Activated naive CD8-positive, alpha-beta T cell (primary cell): ENCODE measurements at regions not wholly inside any gene's neighbourhood (a gene's known extent, or its start where the extent isn't known, plus 50 kb on each side); places are given as distances from the start of the nearest gene placed in this dataset.

Experiments
- H3K27ac Mint-ChIP-seq: one replicate; pipeline ENCODE4 v1.8.0; 2021; ENCODE audit warnings: mixed read lengths
- H3K27me3 Mint-ChIP-seq: one replicate; pipeline ENCODE4 v1.8.0; 2021; ENCODE audit warnings: mixed read lengths
- H3K36me3 Mint-ChIP-seq: one replicate; pipeline ENCODE4 v1.8.0; 2021; ENCODE audit warnings: mixed read lengths
- H3K4me1 Mint-ChIP-seq: one replicate; pipeline ENCODE4 v1.8.0; 2021; ENCODE audit warnings: low read depth, mixed read lengths
- H3K4me3 Mint-ChIP-seq: one replicate; pipeline ENCODE4 v1.8.0; 2021; ENCODE audit warnings: mild to moderate bottlenecking, mixed read lengths
- H3K9me3 Mint-ChIP-seq: one replicate; pipeline ENCODE4 v1.8.0; 2021; ENCODE audit warnings: low read depth, mixed read lengths

DNA sequence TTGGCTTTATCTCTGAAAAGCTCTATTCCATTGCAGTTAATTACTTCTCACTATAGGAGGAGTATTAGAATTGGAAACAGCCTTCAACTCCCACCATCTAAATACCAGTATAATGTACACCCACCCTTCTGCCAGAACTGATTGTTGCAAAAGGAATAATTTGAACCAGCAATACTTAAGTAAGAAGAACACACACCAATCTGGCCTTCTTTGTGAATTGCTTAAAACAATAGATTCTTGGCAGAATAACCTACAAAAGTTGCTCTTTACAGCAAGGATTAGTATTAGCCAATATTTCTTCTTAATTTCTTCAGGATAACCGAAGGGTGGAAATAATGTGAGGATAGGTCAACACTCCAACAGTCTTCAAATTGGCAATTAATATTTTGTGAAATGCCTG, 54.9 kb upstream of the ADAMTS5 start:
- H3K4me1 Mint-ChIP-seq = no peaks in the 10 kb centered on the region
- H3K27ac Mint-ChIP-seq = no peak overlapping the region
- H3K9me3 Mint-ChIP-seq = peaks cover 4% of the 10 kb centered on the region
- H3K36me3 Mint-ChIP-seq = no peaks in the 10 kb centered on the region
- H3K27me3 Mint-ChIP-seq = no peaks in the 10 kb centered on the region
- H3K4me3 Mint-ChIP-seq = no peak overlapping the region

DNA sequence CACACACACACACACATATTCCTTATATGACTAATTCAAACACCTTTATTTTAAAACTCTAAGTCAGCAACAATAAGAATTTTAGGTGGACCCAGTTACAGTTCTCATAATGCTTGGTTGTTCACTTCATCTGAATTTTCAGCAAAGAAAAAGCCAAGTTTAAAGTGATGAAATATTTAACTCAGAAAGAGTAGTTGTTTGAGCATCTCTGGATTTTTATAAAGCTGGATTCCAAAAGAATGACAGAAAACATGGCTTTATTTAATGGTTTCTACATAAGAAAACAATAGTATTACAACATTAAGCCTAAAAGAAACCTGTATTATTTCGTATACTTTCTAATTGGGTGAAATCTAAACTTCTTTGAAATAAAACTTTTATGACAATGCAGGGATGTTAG, 54.2 kb upstream of the ADAMTS5 start:
- Mint-ChIP-seq H3K27ac (no peak overlapping the region), H3K4me1 (no peaks in the 10 kb centered on the region), H3K9me3 (peaks cover 4% of the 10 kb centered on the region), H3K4me3 (no peak overlapping the region), H3K27me3 (no peaks in the 10 kb centered on the region), H3K36me3 (no peaks in the 10 kb centered on the region)

- Mint-ChIP-seq H3K27me3 (no peaks in the 10 kb centered on the region), H3K36me3 (no peaks in the 10 kb centered on the region), H3K4me1 (no peaks in the 10 kb centered on the region), H3K27ac (no peak overlapping the region), H3K4me3 (no peak overlapping the region), H3K9me3 (peaks cover 4% of the 10 kb centered on the region)
These were observed 50.4 kb upstream of the ADAMTS5 start for GRCh38 chr21:27017246-27017645.
